OCI-LY7 (cell line): ENCODE measurements at regions not wholly inside any gene's neighbourhood (a gene's known extent, or its start where the extent isn't known, plus 50 kb on each side); places are given as distances from the start of the nearest gene placed in this dataset.

ENCODE experiments used
- BruUV-seq: library from RNA; stranded (reverse); fragments of 400-500 nt; replicated peaks from 2 replicates; lab custom pipeline; 2021; lab: Mats Ljungman, UMichigan
- CTCF ChIA-PET: fragments of 300-600 bp; sonication (Branson Sonifier 250); formaldehyde crosslinking; loops from one replicate; lab custom pipeline; 2022; ENCODE audit warnings: antibody characterized with exemption; ENCODE audit not compliant: unreplicated experiment; lab: Charles Lee
- POLR2A ChIA-PET: fragments of 300-600 bp; sonication (Branson Sonifier 250); formaldehyde crosslinking; loops from one replicate; lab custom pipeline; 2022; ENCODE audit warnings: antibody characterized with exemption; lab: Charles Lee
- DNase-seq: peaks from one replicate; pipeline ENCODE4 v3.0.0-alpha.2; 2015; ENCODE audit warnings: low spot score
- H2AFZ ChIP-seq: fragments of 200-600 bp; sonication (generic), shearing (Covaris generic); 2 replicates; pipeline ENCODE4 v1.6.1; 2014; ENCODE audit warnings: mild to moderate bottlenecking, antibody characterized with exemption, low read length, moderate library complexity
- H3K27ac ChIP-seq: fragments of 200-600 bp; sonication (generic); 2 replicates; pipeline ENCODE4 v1.5.1; 2014; ENCODE audit warnings: mixed run types, low read depth, mild to moderate bottlenecking, moderate library complexity, low read length, inconsistent platforms; ENCODE audit not compliant: poor library complexity, severe bottlenecking
- H3K36me3 ChIP-seq: fragments of 200-600 bp; sonication (generic); 2 replicates; pipeline ENCODE4 v1.6.1; 2014; ENCODE audit warnings: mild to moderate bottlenecking, antibody characterized with exemption, low read length, moderate library complexity, mixed read lengths; ENCODE audit not compliant: insufficient read depth
- H3K4me1 ChIP-seq: fragments of 200-600 bp; sonication (generic); 2 replicates; pipeline ENCODE4 v1.5.1; 2014; ENCODE audit warnings: mild to moderate bottlenecking, low read length; ENCODE audit not compliant: insufficient read depth, poor library complexity, severe bottlenecking
- H3K4me2 ChIP-seq: fragments of 200-600 bp; sonication (generic); 2 replicates; pipeline ENCODE4 v1.6.1; 2014; ENCODE audit warnings: mild to moderate bottlenecking, low read length
- H3K4me3 ChIP-seq: fragments of 200-600 bp; sonication (generic); 2 replicates; pipeline ENCODE4 v1.5.1; 2014; ENCODE audit warnings: mild to moderate bottlenecking, low read depth, low read length; ENCODE audit not compliant: poor library complexity, severe bottlenecking
- H3K79me2 ChIP-seq: fragments of 200-600 bp; sonication (generic); 2 replicates; pipeline ENCODE4 v1.6.1; 2016; ENCODE audit warnings: low read depth, mild to moderate bottlenecking, low read length, moderate library complexity, mixed read lengths; ENCODE audit not compliant: insufficient read depth
- H3K9me2 ChIP-seq: fragments of 200-600 bp; sonication (generic); 2 replicates; pipeline ENCODE4 v1.6.1; 2016; ENCODE audit warnings: mild to moderate bottlenecking, low read length, mixed read lengths; ENCODE audit not compliant: insufficient read depth
- H3K9me3 ChIP-seq: fragments of 200-600 bp; sonication (generic); 2 replicates; pipeline ENCODE4 v1.6.1; 2014; ENCODE audit warnings: mild to moderate bottlenecking, mixed run types, low read length, mixed read lengths
- H4K20me1 ChIP-seq: fragments of 200-600 bp; sonication (generic); 2 replicates; pipeline ENCODE4 v1.6.1; 2014; ENCODE audit warnings: mild to moderate bottlenecking, antibody characterized with exemption, low read length, moderate library complexity, mixed read lengths; ENCODE audit not compliant: insufficient read depth
- EZH2phosphoT487 ChIP-seq: fragments of 200-600 bp; sonication (generic); IDR thresholded peaks from 2 replicates; pipeline ENCODE4 v1.6.1; 2018; ENCODE audit warnings: low read depth, borderline replicate concordance, mild to moderate bottlenecking, mixed run types, antibody characterized with exemption, low read length, moderate library complexity, mixed read lengths
- intact Hi-C: fragments of 100-400 bp; cut with micrococcal nuclease; formaldehyde crosslinking; loops from one replicate; pipeline ENCODE4 v1.10.0; 2022; ENCODE audit not compliant: unreplicated experiment
- TF ChIP-seq, protein P1 (sequence below): fragments of 200-600 bp; sonication (generic); conservative IDR thresholded peaks from 2 replicates; pipeline ENCODE4 v1.5.1; 2014; ENCODE audit warnings: mild to moderate bottlenecking, antibody characterized with exemption, low read length, moderate library complexity, mixed read lengths

DNA sequence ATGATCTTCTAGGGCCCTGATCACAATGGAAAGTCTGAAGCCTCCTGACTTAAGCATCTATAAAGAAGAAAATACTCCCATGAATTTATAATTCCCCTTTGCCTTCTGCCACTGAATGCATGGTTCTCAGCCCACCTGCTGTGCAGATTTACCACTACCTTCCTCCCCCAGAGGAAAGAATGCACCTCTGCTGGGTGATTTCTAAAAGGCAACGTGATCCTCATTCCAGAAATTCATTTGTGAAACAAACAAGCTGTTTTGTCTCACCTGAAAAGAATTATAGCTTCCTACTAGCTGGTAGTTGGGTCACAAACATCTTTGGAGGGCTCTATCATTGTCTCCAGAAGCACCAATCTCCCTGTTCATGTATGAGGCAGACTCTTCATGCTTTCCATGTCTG lies 320.2 kb downstream of the CDC14C start:
- TF ChIP-seq, protein P1, sequence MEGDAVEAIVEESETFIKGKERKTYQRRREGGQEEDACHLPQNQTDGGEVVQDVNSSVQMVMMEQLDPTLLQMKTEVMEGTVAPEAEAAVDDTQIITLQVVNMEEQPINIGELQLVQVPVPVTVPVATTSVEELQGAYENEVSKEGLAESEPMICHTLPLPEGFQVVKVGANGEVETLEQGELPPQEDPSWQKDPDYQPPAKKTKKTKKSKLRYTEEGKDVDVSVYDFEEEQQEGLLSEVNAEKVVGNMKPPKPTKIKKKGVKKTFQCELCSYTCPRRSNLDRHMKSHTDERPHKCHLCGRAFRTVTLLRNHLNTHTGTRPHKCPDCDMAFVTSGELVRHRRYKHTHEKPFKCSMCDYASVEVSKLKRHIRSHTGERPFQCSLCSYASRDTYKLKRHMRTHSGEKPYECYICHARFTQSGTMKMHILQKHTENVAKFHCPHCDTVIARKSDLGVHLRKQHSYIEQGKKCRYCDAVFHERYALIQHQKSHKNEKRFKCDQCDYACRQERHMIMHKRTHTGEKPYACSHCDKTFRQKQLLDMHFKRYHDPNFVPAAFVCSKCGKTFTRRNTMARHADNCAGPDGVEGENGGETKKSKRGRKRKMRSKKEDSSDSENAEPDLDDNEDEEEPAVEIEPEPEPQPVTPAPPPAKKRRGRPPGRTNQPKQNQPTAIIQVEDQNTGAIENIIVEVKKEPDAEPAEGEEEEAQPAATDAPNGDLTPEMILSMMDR = no peak
- TF ChIP-seq EZH2phosphoT487 = no peak
- H3K4me3 ChIP-seq = no peak overlapping the region
- peak overlapping the region; percentile 63 for H3K27ac ChIP-seq
- no peak overlapping the region; the same call in 1 of the 2 replicates for H3K4me2 ChIP-seq
- H3K9me3 ChIP-seq = peaks cover 1% of the 10 kb centered on the region; the same call in 1 of the 2 replicates
- no peaks in the 10 kb centered on the region for H3K9me2 ChIP-seq
- ChIA-PET POLR2A (interaction anchor here (0.6 to 2.9 kb wide), 4 partner anchors 10 to 1421 kb away, joined by 3 to 12 read pairs (median 4); no protein-coding TSS in a partner anchor), CTCF (no interaction called here)
- peak overlapping the region; percentile 89 for H2AFZ ChIP-seq
- H3K4me1 ChIP-seq = peaks cover 27% of the 10 kb centered on the region
- no peaks in the 10 kb centered on the region for H4K20me1 ChIP-seq
- intact Hi-C loops = no loop called here
- H3K36me3 ChIP-seq = no peaks in the 10 kb centered on the region
- BruUV-seq = no TSS peak
- no peak for DNase-seq
- H3K79me2 ChIP-seq = no peaks in the 10 kb centered on the region

- Histone ChIP-seq H3K79me2 (no peaks in the 10 kb centered on the region), H4K20me1 (no peaks in the 10 kb centered on the region), H3K27ac (peak overlapping the region; percentile 63), H3K9me3 (no peaks in the 10 kb centered on the region; the same call in 1 of the 2 replicates), H3K36me3 (no peaks in the 10 kb centered on the region), H3K9me2 (no peaks in the 10 kb centered on the region), H2AFZ (peak overlapping the region; percentile 89), H3K4me2 (peak overlapping the region; percentile 24), H3K4me3 (no peak overlapping the region), H3K4me1 (peaks cover 27% of the 10 kb centered on the region)
- POLR2A ChIA-PET = interaction anchor here (0.6 to 2.9 kb wide), 6 partner anchors 10 to 1421 kb away, joined by 3 to 12 read pairs (median 4); no protein-coding TSS in a partner anchor
- BruUV-seq = no TSS peak
- no peak for TF ChIP-seq EZH2phosphoT487
- TF ChIP-seq, protein P1 = no peak
- DNase-seq = no peak
- CTCF ChIA-PET = no interaction called here
- intact Hi-C loops = loop anchor here (5.0 kb wide), 1 partner anchor 168 kb away; no protein-coding TSS in a partner anchor
Observed at GRCh38 chr7:49245062-49245461, 320.7 kb downstream of the CDC14C start.

- no peaks in the 10 kb centered on the region for H3K9me2 ChIP-seq
- POLR2A ChIA-PET = interaction anchor here (0.6 kb wide), 1 partner anchor 137 kb away, joined by 3 read pairs; no protein-coding TSS in a partner anchor
Observed at GRCh38 chr7:49247759-49248158, 323.4 kb downstream of the CDC14C start.

More at GRCh38 chr7:49247759-49248158, 323.4 kb downstream of the CDC14C start:
- Histone ChIP-seq H3K27ac (no peak overlapping the region), H2AFZ (no peak overlapping the region), H3K4me3 (no peak overlapping the region), H3K9me3 (no peaks in the 10 kb centered on the region; the same call in 1 of the 2 replicates), H4K20me1 (no peaks in the 10 kb centered on the region), H3K36me3 (no peaks in the 10 kb centered on the region), H3K4me2 (no peak overlapping the region), H3K79me2 (no peaks in the 10 kb centered on the region), H3K4me1 (peaks cover 27% of the 10 kb centered on the region)
- TF ChIP-seq, protein P1 = no peak
- TF ChIP-seq EZH2phosphoT487 = no peak
- intact Hi-C loops = loop anchor here (5.0 kb wide), 1 partner anchor 170 kb away; no protein-coding TSS in a partner anchor
- CTCF ChIA-PET = no interaction called here
- DNase-seq = no peak
- BruUV-seq = no TSS peak
